Upper lobe of right lung (tissue), 1 donor: ENCODE measurements at regions not wholly inside any gene's neighbourhood (a gene's known extent, or its start where the extent isn't known, plus 50 kb on each side); places are given as distances from the start of the nearest gene placed in this dataset.
"Not testable (repeated sequence)": the region's sequence is repeated elsewhere in the genome, so short reads cannot be mapped to it uniquely, and the experiment has no call there.

Experiments used
- ATAC-seq: fragments of 200-7000 bp; cut with Tn5 transposase; one replicate; pipeline ENCODE4 v1.9.1; 2020; ENCODE audit warnings: mild to moderate bottlenecking, moderate library complexity
- DNase-seq: peaks from one replicate; pipeline ENCODE4 v3.0.0-alpha.2; 2020
- H3K27ac ChIP-seq: fragments of 200-600 bp; one replicate; pipeline ENCODE4 v1.8.0; 2022
- H3K27me3 ChIP-seq: fragments of 200-600 bp; one replicate; pipeline ENCODE4 v1.8.0; 2022; ENCODE audit warnings: mild to moderate bottlenecking
- H3K36me3 ChIP-seq: fragments of 200-600 bp; one replicate; pipeline ENCODE4 v1.8.0; 2022
- H3K4me1 ChIP-seq: fragments of 200-600 bp; one replicate; pipeline ENCODE4 v1.8.0; 2022
- H3K4me3 ChIP-seq: fragments of 200-600 bp; one replicate; pipeline ENCODE4 v1.8.0; 2022; ENCODE audit warnings: mild to moderate bottlenecking
- H3K9me3 ChIP-seq: fragments of 200-600 bp; one replicate; pipeline ENCODE4 v1.8.0; 2022
- intact Hi-C: fragments of 100-400 bp; cut with DNase I; formaldehyde crosslinking; loops from one replicate; pipeline ENCODE4 v1.11.0; 2022
- TF ChIP-seq, protein P1 (sequence below): fragments of 200-600 bp; IDR thresholded peaks from one replicate; pipeline ENCODE4 v1.8.0; 2022; ENCODE audit warnings: antibody characterized with exemption
- donor health status: DM: no; HTN: yes; CAD: no; lungs with severe emphysema.

DNA sequence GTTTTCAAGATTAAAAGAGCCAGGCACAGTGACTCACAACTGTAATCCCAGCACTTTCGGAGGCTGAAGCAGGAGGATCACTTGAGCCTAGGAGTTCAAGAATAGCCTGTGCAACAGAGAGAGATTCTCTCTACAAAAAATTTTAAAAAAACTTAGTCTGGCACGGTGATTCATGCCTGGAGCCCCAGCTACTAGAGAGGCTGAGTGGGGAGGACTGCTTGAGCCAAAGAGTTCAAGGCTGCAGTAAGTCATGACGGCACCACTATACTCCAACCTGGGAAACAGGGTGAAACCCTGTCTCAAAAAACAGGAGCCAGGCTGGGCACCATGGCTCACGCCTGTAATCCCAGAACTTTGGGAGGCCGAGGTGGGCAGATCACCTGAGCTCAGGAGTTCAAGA, 86.6 kb upstream of the KCTD7 start:
- TF ChIP-seq, protein P1, sequence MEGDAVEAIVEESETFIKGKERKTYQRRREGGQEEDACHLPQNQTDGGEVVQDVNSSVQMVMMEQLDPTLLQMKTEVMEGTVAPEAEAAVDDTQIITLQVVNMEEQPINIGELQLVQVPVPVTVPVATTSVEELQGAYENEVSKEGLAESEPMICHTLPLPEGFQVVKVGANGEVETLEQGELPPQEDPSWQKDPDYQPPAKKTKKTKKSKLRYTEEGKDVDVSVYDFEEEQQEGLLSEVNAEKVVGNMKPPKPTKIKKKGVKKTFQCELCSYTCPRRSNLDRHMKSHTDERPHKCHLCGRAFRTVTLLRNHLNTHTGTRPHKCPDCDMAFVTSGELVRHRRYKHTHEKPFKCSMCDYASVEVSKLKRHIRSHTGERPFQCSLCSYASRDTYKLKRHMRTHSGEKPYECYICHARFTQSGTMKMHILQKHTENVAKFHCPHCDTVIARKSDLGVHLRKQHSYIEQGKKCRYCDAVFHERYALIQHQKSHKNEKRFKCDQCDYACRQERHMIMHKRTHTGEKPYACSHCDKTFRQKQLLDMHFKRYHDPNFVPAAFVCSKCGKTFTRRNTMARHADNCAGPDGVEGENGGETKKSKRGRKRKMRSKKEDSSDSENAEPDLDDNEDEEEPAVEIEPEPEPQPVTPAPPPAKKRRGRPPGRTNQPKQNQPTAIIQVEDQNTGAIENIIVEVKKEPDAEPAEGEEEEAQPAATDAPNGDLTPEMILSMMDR: no peak
- H3K9me3 ChIP-seq: no peaks in the 10 kb centered on the region
- no peaks in the 10 kb centered on the region for H3K4me1 ChIP-seq
- H3K27ac ChIP-seq: no peak overlapping the region
- no peak for ATAC-seq
- no peak overlapping the region for H3K4me3 ChIP-seq
- peaks cover 32% of the 10 kb centered on the region for H3K36me3 ChIP-seq
- no peaks in the 10 kb centered on the region for H3K27me3 ChIP-seq
- intact Hi-C loops: no loop called here
- DNase-seq: no peak

DNA sequence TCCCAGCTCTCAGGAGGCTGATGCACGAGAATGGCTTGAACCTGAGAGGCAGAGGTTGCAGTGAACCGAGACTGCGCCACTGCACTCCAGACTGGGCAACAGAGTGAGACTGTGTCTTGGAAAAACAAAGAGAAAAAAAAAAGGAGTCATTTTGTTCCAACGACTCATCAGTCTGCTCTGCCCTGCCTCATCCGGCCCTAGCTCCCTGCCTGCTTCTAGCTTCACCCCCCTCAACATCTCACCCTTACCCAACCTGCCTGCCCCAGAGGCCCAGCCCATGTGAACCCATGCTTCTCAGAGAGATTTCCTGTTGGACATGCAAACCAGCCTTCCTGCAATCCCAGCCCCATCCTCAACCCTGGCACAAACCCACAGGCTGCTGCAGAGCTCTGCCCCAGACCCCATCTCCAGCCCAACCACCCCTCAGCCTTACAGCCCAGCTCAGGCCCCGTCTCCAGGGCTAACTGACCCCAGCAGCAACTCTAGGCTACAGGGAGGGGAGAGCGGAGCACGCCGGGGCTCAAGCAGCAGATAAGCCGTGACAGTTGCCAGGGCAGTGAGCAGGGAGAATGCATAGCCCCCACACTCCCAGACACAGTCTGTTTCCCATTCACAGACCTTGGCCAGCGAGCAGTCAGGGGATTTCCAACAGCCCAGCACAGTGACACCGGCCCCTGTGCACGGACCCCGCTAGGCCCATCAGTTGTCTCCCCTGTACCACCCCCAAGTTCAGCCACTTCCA, 86.0 kb upstream of the KCTD7 start:
- no peak overlapping the region for H3K4me3 ChIP-seq
- ATAC-seq (peak; percentile 17), DNase-seq (no peak)
- H3K9me3 ChIP-seq: no peaks in the 10 kb centered on the region
- no peaks in the 10 kb centered on the region for H3K4me1 ChIP-seq
- H3K27ac ChIP-seq: no peak overlapping the region
- H3K36me3 ChIP-seq: peaks cover 34% of the 10 kb centered on the region
- intact Hi-C loops: no loop called here
- TF ChIP-seq, protein P1: no peak
- no peaks in the 10 kb centered on the region for H3K27me3 ChIP-seq

DNA sequence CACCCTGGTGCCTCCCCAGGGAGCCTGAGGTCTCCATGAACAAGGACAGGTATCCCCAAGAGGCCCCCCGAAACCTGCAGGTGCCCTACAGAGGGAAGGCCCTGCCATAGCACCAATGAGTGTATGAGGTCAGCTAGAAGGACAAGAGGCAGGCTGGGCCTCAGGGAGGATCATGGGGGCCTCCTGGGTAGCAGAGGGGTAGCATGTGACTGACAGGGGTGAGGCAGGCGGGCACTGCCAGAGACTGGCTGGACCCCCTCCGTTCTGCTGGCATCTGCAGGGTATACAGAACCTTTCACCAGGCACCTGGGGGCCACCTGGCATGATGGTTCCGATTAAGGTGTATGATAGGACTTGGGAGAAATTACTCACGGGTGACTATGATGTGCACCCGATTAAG, 79.2 kb upstream of the KCTD7 start:
- Histone ChIP-seq H3K4me3 (no peak overlapping the region), H3K4me1 (no peaks in the 10 kb centered on the region), H3K9me3 (no peaks in the 10 kb centered on the region), H3K27me3 (no peaks in the 10 kb centered on the region), H3K27ac (no peak overlapping the region), H3K36me3 (peaks cover 86% of the 10 kb centered on the region)
- ATAC-seq (peak; percentile 27), DNase-seq (peak; percentile 44)
- intact Hi-C loops: no loop called here
- TF ChIP-seq, protein P1: no peak

DNA sequence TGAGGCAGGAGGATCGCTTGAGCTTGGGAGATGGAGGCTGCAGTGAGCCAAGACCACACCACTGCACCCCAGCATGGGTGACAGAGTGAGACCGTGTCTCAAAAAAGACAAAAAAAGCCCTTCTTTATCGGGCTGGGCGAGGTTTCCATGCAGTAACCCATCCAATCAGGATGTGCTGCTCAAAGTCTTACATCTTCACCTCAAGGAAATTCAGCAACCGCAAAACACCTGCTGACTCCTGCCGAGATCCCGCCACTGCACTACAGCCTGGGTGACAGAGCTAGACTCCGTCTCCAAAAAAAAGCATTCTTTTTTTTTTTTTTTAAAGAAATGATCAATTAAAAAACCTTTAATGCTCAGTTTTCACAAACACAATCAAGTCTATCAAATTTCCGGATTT, 75.7 kb upstream of the KCTD7 start:
- ATAC-seq (no peak), DNase-seq (no peak)
- H3K9me3 ChIP-seq: no peaks in the 10 kb centered on the region
- H3K4me3 ChIP-seq: no peak overlapping the region
- H3K36me3 ChIP-seq: peaks cover 67% of the 10 kb centered on the region
- intact Hi-C loops: no loop called here
- H3K27me3 ChIP-seq: no peaks in the 10 kb centered on the region
- no peaks in the 10 kb centered on the region for H3K4me1 ChIP-seq
- TF ChIP-seq, protein P1: no peak
- H3K27ac ChIP-seq: no peak overlapping the region

DNA sequence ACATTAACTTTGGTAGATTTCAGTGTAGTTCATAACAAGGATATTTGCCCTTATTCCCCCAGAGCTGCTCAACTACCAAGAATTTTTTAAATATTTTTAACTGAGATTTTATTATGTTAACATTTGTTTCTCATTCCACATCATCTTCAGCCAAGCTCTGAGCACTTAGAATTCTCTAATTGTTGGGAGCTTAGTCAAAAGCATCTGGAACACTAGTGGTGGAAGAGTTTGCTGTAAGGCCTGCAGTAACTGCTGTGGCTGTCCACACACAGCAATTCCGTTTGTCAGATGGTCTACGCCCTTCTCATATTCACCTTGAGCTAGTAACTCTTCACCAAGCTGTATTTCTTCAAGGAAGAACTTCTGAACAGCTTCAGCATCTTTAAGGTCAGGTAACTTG, 75.0 kb upstream of the KCTD7 start:
- ATAC-seq, DNase-seq, H3K27me3 ChIP-seq, H3K27ac ChIP-seq, H3K9me3 ChIP-seq, H3K4me1 ChIP-seq, H3K4me3 ChIP-seq, intact Hi-C loops: not testable (repeated sequence)
- H3K36me3 ChIP-seq: peaks cover 66% of the 10 kb centered on the region

DNA sequence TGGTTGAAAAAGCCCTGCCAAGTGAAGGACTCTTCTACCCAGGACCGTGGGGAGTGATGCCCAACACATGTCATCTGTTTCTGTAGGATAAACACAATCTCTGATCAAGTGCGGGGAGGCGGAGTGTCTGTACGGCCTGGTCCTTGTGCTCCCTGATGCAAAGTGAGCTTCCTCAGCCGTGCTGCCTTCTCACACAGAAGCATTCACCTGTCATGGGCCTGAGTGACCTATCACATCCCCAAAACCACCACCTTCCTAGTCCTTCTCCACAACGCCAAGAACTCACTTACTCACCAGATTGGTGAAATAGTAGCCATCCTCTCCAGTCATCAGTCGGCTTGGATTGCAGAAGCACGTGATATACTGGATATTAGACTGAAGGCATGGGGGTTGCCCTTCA, 74.4 kb upstream of the KCTD7 start:
- H3K4me1 ChIP-seq, H3K27ac ChIP-seq, intact Hi-C loops, H3K9me3 ChIP-seq, H3K4me3 ChIP-seq, ATAC-seq, H3K27me3 ChIP-seq: not testable (repeated sequence)
- peak; percentile 8 for DNase-seq
- H3K36me3 ChIP-seq: peaks cover 66% of the 10 kb centered on the region

DNA sequence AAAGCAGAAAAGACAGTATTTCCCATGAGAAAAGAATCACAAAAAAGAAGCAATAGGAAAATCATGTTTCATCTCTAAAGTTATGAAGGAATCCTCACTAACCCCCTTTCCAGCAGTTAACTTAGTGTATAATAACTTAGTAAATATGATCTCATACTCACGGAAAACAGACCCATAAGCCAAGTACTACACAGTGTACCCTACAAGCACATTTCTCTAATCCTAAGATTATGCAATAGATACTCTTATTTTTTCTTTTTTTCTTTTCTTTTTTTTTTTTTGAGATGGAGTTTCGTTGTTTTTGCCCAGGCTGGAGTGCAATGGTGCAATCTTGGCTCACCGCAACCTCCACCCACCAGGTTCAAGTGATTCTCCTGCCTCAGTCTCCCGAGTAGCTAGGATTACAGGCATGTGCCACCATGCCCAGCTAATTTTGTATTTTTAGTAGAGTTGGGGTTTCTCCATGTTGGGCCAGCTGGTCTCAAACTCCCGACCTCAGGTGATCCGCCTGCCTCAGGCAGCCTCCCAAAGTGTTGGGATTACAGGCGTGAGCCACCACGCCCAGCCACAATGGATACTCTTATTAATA, 73.7 kb upstream of the KCTD7 start:
- ATAC-seq, H3K4me3 ChIP-seq, H3K4me1 ChIP-seq, H3K27me3 ChIP-seq, intact Hi-C loops, H3K27ac ChIP-seq, H3K9me3 ChIP-seq: not testable (repeated sequence)
- peaks cover 63% of the 10 kb centered on the region for H3K36me3 ChIP-seq
- peak; percentile 42 for DNase-seq
